HepG2 (cell line): ENCODE measurements at regions not wholly inside any gene's neighbourhood (a gene's known extent, or its start where the extent isn't known, plus 50 kb on each side); places are given as distances from the start of the nearest gene placed in this dataset.

Experiments
- RAD21 ChIP-seq: fragments of 450-650 bp; formaldehyde crosslinking; IDR thresholded peaks from 2 replicates; pipeline ENCODE4 v1.5.0; 2020; ENCODE audit warnings: mild to moderate bottlenecking
- SMAD9 ChIP-seq: sonication (generic); formaldehyde crosslinking; IDR thresholded peaks from 2 replicates; pipeline ENCODE4 v1.5.1; 2020; ENCODE audit warnings: mild to moderate bottlenecking, missing genetic modification reagents
- ZBTB3 ChIP-seq: sonication (generic); formaldehyde crosslinking; IDR thresholded peaks from 2 replicates; pipeline ENCODE4 v1.4.0; 2020; ENCODE audit warnings: low read depth, mild to moderate bottlenecking, moderate library complexity, missing genetic modification reagents, borderline replicate concordance
- ZNF350 ChIP-seq: sonication (generic); formaldehyde crosslinking; IDR thresholded peaks from 2 replicates; pipeline ENCODE4 v1.4.0; 2020; ENCODE audit warnings: mild to moderate bottlenecking, low read depth, missing genetic modification reagents, borderline replicate concordance
- ZNF547 ChIP-seq: sonication (generic); formaldehyde crosslinking; IDR thresholded peaks from 2 replicates; pipeline ENCODE4 v1.5.1; 2020; ENCODE audit warnings: mild to moderate bottlenecking, missing genetic modification reagents
- ZSCAN21 ChIP-seq: sonication (generic); formaldehyde crosslinking; IDR thresholded peaks from 2 replicates; pipeline ENCODE4 v1.8.0; 2022; ENCODE audit warnings: mild to moderate bottlenecking, missing genetic modification reagents, moderate library complexity, borderline replicate concordance
- TF ChIP-seq, protein P1 (sequence below): sonication (generic); formaldehyde crosslinking; IDR thresholded peaks from 2 replicates; pipeline ENCODE4 v1.4.0; 2020; ENCODE audit warnings: missing genetic modification reagents
- TF ChIP-seq, protein P2 (sequence below): sonication (generic); formaldehyde crosslinking; IDR thresholded peaks from 2 replicates; pipeline ENCODE4 v1.5.0; 2020; ENCODE audit warnings: missing genetic modification reagents, mild to moderate bottlenecking, borderline replicate concordance
- TF ChIP-seq, protein P3 (sequence below): sonication (generic); formaldehyde crosslinking; IDR thresholded peaks from 2 replicates; pipeline ENCODE4 v1.4.0; 2020; ENCODE audit warnings: missing genetic modification reagents, borderline replicate concordance
- TF ChIP-seq, protein P4 (sequence below): IDR thresholded peaks from 2 replicates; pipeline ENCODE4 v1.6.1; 2016; ENCODE audit warnings: missing genetic modification reagents, missing compliant biosample characterization
- TF ChIP-seq, protein P5 (sequence below): sonication (generic); formaldehyde crosslinking; IDR thresholded peaks from 2 replicates; pipeline ENCODE4 v1.4.0; 2020; ENCODE audit warnings: missing genetic modification reagents
- TF ChIP-seq, protein P6 (sequence below): sonication (generic); formaldehyde crosslinking; IDR thresholded peaks from 2 replicates; pipeline ENCODE4 v1.4.0; 2020; ENCODE audit warnings: missing genetic modification reagents, mild to moderate bottlenecking, borderline replicate concordance
- TF ChIP-seq, protein P7 (sequence below): IDR thresholded peaks from 2 replicates; pipeline ENCODE4 v1.6.1; 2016

DNA sequence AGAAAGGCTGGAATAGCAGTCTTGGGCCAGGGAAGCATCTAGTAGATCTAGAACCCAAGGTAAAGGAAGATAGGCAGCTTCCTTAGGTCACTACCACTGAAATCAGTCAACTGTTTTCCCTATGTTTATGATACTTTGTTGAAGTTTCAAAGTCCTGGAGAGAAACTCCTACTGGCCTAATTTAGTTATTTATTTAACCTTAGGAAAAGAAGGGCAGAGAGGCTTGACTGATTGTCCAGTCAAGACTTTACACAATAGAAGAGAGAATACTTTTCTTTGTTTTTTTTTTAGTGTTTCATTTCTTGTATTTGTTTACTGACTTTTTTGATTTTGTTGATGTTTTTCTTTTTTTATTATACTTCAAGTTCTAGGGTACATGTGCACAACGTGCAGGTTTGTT is 138.9 kb upstream of the PHYHIPL start (continued):
- TF ChIP-seq, protein P1, sequence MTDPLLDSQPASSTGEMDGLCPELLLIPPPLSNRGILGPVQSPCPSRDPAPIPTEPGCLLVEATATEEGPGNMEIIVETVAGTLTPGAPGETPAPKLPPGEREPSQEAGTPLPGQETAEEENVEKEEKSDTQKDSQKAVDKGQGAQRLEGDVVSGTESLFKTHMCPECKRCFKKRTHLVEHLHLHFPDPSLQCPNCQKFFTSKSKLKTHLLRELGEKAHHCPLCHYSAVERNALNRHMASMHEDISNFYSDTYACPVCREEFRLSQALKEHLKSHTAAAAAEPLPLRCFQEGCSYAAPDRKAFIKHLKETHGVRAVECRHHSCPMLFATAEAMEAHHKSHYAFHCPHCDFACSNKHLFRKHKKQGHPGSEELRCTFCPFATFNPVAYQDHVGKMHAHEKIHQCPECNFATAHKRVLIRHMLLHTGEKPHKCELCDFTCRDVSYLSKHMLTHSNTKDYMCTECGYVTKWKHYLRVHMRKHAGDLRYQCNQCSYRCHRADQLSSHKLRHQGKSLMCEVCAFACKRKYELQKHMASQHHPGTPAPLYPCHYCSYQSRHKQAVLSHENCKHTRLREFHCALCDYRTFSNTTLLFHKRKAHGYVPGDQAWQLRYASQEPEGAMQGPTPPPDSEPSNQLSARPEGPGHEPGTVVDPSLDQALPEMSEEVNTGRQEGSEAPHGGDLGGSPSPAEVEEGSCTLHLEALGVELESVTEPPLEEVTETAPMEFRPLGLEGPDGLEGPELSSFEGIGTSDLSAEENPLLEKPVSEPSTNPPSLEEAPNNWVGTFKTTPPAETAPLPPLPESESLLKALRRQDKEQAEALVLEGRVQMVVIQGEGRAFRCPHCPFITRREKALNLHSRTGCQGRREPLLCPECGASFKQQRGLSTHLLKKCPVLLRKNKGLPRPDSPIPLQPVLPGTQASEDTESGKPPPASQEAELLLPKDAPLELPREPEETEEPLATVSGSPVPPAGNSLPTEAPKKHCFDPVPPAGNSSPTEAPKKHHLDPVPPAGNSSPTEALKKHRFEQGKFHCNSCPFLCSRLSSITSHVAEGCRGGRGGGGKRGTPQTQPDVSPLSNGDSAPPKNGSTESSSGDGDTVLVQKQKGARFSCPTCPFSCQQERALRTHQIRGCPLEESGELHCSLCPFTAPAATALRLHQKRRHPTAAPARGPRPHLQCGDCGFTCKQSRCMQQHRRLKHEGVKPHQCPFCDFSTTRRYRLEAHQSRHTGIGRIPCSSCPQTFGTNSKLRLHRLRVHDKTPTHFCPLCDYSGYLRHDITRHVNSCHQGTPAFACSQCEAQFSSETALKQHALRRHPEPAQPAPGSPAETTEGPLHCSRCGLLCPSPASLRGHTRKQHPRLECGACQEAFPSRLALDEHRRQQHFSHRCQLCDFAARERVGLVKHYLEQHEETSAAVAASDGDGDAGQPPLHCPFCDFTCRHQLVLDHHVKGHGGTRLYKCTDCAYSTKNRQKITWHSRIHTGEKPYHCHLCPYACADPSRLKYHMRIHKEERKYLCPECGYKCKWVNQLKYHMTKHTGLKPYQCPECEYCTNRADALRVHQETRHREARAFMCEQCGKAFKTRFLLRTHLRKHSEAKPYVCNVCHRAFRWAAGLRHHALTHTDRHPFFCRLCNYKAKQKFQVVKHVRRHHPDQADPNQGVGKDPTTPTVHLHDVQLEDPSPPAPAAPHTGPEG = no peak
- TF ChIP-seq, protein P2, sequence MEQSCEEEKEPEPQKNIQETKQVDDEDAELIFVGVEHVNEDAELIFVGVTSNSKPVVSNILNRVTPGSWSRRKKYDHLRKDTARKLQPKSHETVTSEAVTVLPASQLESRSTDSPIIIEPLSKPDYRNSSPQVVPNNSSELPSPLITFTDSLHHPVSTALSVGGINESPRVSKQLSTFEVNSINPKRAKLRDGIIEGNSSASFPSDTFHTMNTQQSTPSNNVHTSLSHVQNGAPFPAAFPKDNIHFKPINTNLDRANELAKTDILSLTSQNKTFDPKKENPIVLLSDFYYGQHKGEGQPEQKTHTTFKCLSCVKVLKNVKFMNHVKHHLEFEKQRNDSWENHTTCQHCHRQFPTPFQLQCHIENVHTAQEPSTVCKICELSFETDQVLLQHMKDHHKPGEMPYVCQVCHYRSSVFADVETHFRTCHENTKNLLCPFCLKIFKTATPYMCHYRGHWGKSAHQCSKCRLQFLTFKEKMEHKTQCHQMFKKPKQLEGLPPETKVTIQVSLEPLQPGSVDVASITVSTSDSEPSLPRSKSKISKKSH (CRISPR knock-in tag) = no peak
- TF ChIP-seq ZNF547 (CRISPR knock-in tag) (no peak), SMAD9 (CRISPR knock-in tag) (no peak), RAD21 (CRISPR knock-in tag) (no peak), ZBTB3 (no peak), ZNF350 (CRISPR knock-in tag) (no peak), ZSCAN21 (CRISPR knock-in tag) (no peak)
- TF ChIP-seq, protein P3, sequence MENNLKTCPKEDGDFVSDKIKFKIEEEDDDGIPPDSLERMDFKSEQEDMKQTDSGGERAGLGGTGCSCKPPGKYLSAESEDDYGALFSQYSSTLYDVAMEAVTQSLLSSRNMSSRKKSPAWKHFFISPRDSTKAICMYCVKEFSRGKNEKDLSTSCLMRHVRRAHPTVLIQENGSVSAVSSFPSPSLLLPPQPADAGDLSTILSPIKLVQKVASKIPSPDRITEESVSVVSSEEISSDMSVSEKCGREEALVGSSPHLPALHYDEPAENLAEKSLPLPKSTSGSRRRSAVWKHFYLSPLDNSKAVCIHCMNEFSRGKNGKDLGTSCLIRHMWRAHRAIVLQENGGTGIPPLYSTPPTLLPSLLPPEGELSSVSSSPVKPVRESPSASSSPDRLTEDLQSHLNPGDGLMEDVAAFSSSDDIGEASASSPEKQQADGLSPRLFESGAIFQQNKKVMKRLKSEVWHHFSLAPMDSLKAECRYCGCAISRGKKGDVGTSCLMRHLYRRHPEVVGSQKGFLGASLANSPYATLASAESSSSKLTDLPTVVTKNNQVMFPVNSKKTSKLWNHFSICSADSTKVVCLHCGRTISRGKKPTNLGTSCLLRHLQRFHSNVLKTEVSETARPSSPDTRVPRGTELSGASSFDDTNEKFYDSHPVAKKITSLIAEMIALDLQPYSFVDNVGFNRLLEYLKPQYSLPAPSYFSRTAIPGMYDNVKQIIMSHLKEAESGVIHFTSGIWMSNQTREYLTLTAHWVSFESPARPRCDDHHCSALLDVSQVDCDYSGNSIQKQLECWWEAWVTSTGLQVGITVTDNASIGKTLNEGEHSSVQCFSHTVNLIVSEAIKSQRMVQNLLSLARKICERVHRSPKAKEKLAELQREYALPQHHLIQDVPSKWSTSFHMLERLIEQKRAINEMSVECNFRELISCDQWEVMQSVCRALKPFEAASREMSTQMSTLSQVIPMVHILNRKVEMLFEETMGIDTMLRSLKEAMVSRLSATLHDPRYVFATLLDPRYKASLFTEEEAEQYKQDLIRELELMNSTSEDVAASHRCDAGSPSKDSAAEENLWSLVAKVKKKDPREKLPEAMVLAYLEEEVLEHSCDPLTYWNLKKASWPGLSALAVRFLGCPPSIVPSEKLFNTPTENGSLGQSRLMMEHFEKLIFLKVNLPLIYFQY = no peak
- TF ChIP-seq, protein P4, sequence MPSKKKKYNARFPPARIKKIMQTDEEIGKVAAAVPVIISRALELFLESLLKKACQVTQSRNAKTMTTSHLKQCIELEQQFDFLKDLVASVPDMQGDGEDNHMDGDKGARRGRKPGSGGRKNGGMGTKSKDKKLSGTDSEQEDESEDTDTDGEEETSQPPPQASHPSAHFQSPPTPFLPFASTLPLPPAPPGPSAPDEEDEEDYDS (CRISPR knock-in tag) = no peak
- TF ChIP-seq, protein P5, sequence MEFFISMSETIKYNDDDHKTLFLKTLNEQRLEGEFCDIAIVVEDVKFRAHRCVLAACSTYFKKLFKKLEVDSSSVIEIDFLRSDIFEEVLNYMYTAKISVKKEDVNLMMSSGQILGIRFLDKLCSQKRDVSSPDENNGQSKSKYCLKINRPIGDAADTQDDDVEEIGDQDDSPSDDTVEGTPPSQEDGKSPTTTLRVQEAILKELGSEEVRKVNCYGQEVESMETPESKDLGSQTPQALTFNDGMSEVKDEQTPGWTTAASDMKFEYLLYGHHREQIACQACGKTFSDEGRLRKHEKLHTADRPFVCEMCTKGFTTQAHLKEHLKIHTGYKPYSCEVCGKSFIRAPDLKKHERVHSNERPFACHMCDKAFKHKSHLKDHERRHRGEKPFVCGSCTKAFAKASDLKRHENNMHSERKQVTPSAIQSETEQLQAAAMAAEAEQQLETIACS (CRISPR knock-in tag) = no peak
- TF ChIP-seq, protein P6, sequence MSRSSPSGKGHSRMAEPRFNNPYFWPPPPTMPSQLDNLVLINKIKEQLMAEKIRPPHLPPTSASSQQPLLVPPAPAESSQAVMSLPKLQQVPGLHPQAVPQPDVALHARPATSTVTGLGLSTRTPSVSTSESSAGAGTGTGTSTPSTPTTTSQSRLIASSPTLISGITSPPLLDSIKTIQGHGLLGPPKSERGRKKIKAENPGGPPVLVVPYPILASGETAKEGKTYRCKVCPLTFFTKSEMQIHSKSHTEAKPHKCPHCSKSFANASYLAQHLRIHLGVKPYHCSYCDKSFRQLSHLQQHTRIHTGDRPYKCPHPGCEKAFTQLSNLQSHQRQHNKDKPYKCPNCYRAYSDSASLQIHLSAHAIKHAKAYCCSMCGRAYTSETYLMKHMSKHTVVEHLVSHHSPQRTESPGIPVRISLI (CRISPR knock-in tag) = peak; percentile 59; the same call in 1 of the 2 replicates
- TF ChIP-seq, protein P7, sequence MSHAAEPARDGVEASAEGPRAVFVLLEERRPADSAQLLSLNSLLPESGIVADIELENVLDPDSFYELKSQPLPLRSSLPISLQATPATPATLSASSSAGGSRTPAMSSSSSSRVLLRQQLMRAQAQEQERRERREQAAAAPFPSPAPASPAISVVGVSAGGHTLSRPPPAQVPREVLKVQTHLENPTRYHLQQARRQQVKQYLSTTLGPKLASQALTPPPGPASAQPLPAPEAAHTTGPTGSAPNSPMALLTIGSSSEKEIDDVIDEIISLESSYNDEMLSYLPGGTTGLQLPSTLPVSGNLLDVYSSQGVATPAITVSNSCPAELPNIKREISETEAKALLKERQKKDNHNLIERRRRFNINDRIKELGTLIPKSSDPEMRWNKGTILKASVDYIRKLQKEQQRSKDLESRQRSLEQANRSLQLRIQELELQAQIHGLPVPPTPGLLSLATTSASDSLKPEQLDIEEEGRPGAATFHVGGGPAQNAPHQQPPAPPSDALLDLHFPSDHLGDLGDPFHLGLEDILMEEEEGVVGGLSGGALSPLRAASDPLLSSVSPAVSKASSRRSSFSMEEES (CRISPR knock-in tag) = no peak
